CD1c-positive myeloid dendritic cell (primary cell): ENCODE measurements at regions not wholly inside any gene's neighbourhood (a gene's known extent, or its start where the extent isn't known, plus 50 kb on each side); places are given as distances from the start of the nearest gene placed in this dataset.
A peak's percentile ranks its signal among the peaks of the same experiment; 100 is the strongest.
"Not testable (repeated sequence)": the region's sequence is repeated elsewhere in the genome, so short reads cannot be mapped to it uniquely, and the experiment has no call there.

Source experiments
- DNase-seq: peaks from one replicate; pipeline ENCODE4 v3.0.0-alpha.2; 2016; ENCODE audit errors: extremely low spot score

- no peak for DNase-seq
These were observed 76.5 kb downstream of the SLC2A10 start for GRCh38 chr20:46785958-46786357.

- DNase-seq: no peak
These were observed 77.1 kb downstream of the SLC2A10 start for GRCh38 chr20:46786566-46786965.

- no peak for DNase-seq
These were observed 78.7 kb downstream of the SLC2A10 start for GRCh38 chr20:46787991-46788762.

- DNase-seq: not testable (repeated sequence)
These were observed 79.3 kb downstream of the SLC2A10 start for GRCh38 chr20:46788763-46789091.

GRCh38 chr20:46789339-46790028 is 80.0 kb downstream of the SLC2A10 start:
- no peak for DNase-seq

- DNase-seq: no peak
These were observed 82.4 kb downstream of the SLC2A10 start for GRCh38 chr20:46791722-46792416.

GRCh38 chr20:46797206-46797605 is 87.8 kb downstream of the SLC2A10 start:
- no peak for DNase-seq

GRCh38 chr20:46798430-46798829 is 89.0 kb downstream of the SLC2A10 start:
- DNase-seq: no peak

GRCh38 chr20:46799781-46800408 is 90.4 kb downstream of the SLC2A10 start:
- DNase-seq: no peak

GRCh38 chr20:46800409-46800804 is 91.0 kb downstream of the SLC2A10 start:
- DNase-seq: no peak

- no peak for DNase-seq
These were observed 91.7 kb downstream of the SLC2A10 start for GRCh38 chr20:46801003-46801702.

GRCh38 chr20:46802722-46803121 is 91.9 kb upstream of the EYA2 start:
- no peak for DNase-seq

GRCh38 chr20:46803123-46804020 is 91.3 kb upstream of the EYA2 start:
- peak; percentile 5 for DNase-seq

- no peak for DNase-seq
These were observed 90.5 kb upstream of the EYA2 start for GRCh38 chr20:46804126-46804525.

- DNase-seq: no peak
These were observed 88.8 kb upstream of the EYA2 start for GRCh38 chr20:46805836-46806235.

- no peak for DNase-seq
These were observed 86.6 kb upstream of the EYA2 start for GRCh38 chr20:46807998-46808397.

- no peak for DNase-seq
These were observed 86.1 kb upstream of the EYA2 start for GRCh38 chr20:46808565-46808964.

GRCh38 chr20:46809706-46810360 is 84.8 kb upstream of the EYA2 start:
- no peak for DNase-seq

GRCh38 chr20:46810448-46811223 is 84.0 kb upstream of the EYA2 start:
- no peak for DNase-seq
